ENCODE measurements at regions not wholly inside any gene's neighbourhood (a gene's known extent, or its start where the extent isn't known, plus 50 kb on each side); places are given as distances from the start of the nearest gene placed in this dataset.

- no TSS peak for BruUV-seq (replicated peaks)
- no peak overlapping the region for H3K27ac ChIP-seq (ENCODE audit: low read depth, low read length, poor library complexity, severe bottlenecking)
- no peak overlapping the region for H3K4me3 ChIP-seq (ENCODE audit: low read depth, low read length, poor library complexity, severe bottlenecking)
- intact Hi-C loops (cut with micrococcal nuclease; ENCODE audit: unreplicated experiment), result no loop called here
- ChIA-PET POLR2A (ENCODE audit: low non-redundant PET) (no interaction called here), CTCF (no interaction called here)
- peak; percentile 26 for DNase-seq (ENCODE audit: low spot score)
- no peaks in the 10 kb centered on the region for H3K9me3 ChIP-seq (ENCODE audit: low read depth, low read length, poor library complexity, severe bottlenecking)
- H3K36me3 ChIP-seq (ENCODE audit: insufficient read depth, low read length, poor library complexity, severe bottlenecking), result no peaks in the 10 kb centered on the region
- no peaks in the 10 kb centered on the region for H3K4me1 ChIP-seq (ENCODE audit: insufficient read depth, low read length, poor library complexity, severe bottlenecking)
- H3K27me3 ChIP-seq (replicated peaks; ENCODE audit: insufficient read depth, low read depth, low read length, poor library complexity), result no peaks in the 10 kb centered on the region
- TF ChIP-seq, protein P1, sequence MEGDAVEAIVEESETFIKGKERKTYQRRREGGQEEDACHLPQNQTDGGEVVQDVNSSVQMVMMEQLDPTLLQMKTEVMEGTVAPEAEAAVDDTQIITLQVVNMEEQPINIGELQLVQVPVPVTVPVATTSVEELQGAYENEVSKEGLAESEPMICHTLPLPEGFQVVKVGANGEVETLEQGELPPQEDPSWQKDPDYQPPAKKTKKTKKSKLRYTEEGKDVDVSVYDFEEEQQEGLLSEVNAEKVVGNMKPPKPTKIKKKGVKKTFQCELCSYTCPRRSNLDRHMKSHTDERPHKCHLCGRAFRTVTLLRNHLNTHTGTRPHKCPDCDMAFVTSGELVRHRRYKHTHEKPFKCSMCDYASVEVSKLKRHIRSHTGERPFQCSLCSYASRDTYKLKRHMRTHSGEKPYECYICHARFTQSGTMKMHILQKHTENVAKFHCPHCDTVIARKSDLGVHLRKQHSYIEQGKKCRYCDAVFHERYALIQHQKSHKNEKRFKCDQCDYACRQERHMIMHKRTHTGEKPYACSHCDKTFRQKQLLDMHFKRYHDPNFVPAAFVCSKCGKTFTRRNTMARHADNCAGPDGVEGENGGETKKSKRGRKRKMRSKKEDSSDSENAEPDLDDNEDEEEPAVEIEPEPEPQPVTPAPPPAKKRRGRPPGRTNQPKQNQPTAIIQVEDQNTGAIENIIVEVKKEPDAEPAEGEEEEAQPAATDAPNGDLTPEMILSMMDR (conservative IDR thresholded peaks at IDR 0.05; ENCODE audit: low read depth, low read length), result no peak
- TF ChIP-seq EZH2 (IDR thresholded peaks at IDR 0.05; ENCODE audit: borderline replicate concordance, low read depth, low read length, poor library complexity, severe bottlenecking), result no peak
Measured at GRCh38 chr4:120435179-120435578, 368.5 kb upstream of the MAD2L1 start.

GRCh38 chr4:120434756-120435155 is 368.1 kb upstream of the MAD2L1 start:
- ChIA-PET POLR2A (ENCODE audit: low non-redundant PET) (no interaction called here), CTCF (no interaction called here)
- Histone ChIP-seq H3K4me1 (ENCODE audit: insufficient read depth, low read length, poor library complexity, severe bottlenecking) (no peaks in the 10 kb centered on the region), H3K9me3 (ENCODE audit: low read depth, low read length, poor library complexity, severe bottlenecking) (no peaks in the 10 kb centered on the region), H3K4me3 (ENCODE audit: low read depth, low read length, poor library complexity, severe bottlenecking) (no peak overlapping the region), H3K27ac (ENCODE audit: low read depth, low read length, poor library complexity, severe bottlenecking) (no peak overlapping the region), H3K27me3 (replicated peaks; ENCODE audit: insufficient read depth, low read depth, low read length, poor library complexity) (no peaks in the 10 kb centered on the region), H3K36me3 (ENCODE audit: insufficient read depth, low read length, poor library complexity, severe bottlenecking) (no peaks in the 10 kb centered on the region)
- no peak for DNase-seq (ENCODE audit: low spot score)
- BruUV-seq (replicated peaks), result no TSS peak
- intact Hi-C loops (cut with micrococcal nuclease; ENCODE audit: unreplicated experiment), result no loop called here
- TF ChIP-seq EZH2 (IDR thresholded peaks at IDR 0.05; ENCODE audit: borderline replicate concordance, low read depth, low read length, poor library complexity, severe bottlenecking), result no peak
- TF ChIP-seq, protein P1 (conservative IDR thresholded peaks at IDR 0.05; ENCODE audit: low read depth, low read length), result no peak

GRCh38 chr4:120432301-120432860 is 365.7 kb upstream of the MAD2L1 start:
- intact Hi-C loops (cut with micrococcal nuclease; ENCODE audit: unreplicated experiment), result no loop called here
- H3K4me1 ChIP-seq (ENCODE audit: insufficient read depth, low read length, poor library complexity, severe bottlenecking), result no peaks in the 10 kb centered on the region
- BruUV-seq (replicated peaks), result no TSS peak
- ChIA-PET CTCF (no interaction called here), POLR2A (ENCODE audit: low non-redundant PET) (no interaction called here)
- TF ChIP-seq EZH2 (IDR thresholded peaks at IDR 0.05; ENCODE audit: borderline replicate concordance, low read depth, low read length, poor library complexity, severe bottlenecking), result no peak
- TF ChIP-seq, protein P1 (conservative IDR thresholded peaks at IDR 0.05; ENCODE audit: low read depth, low read length), result no peak
- no peak for DNase-seq (ENCODE audit: low spot score)
- H3K4me3 ChIP-seq (ENCODE audit: low read depth, low read length, poor library complexity, severe bottlenecking), result no peak overlapping the region
- no peak overlapping the region for H3K27ac ChIP-seq (ENCODE audit: low read depth, low read length, poor library complexity, severe bottlenecking)
- H3K9me3 ChIP-seq (ENCODE audit: low read depth, low read length, poor library complexity, severe bottlenecking), result no peaks in the 10 kb centered on the region
- H3K36me3 ChIP-seq (ENCODE audit: insufficient read depth, low read length, poor library complexity, severe bottlenecking), result no peaks in the 10 kb centered on the region
- H3K27me3 ChIP-seq (replicated peaks; ENCODE audit: insufficient read depth, low read depth, low read length, poor library complexity), result no peaks in the 10 kb centered on the region
